HAP-1 (cell line): ENCODE measurements at regions not wholly inside any gene's neighbourhood (a gene's known extent, or its start where the extent isn't known, plus 50 kb on each side); places are given as distances from the start of the nearest gene placed in this dataset.
"Not testable (repeated sequence)": the region's sequence is repeated elsewhere in the genome, so short reads cannot be mapped to it uniquely, and the experiment has no call there.

ENCODE experiments used
- DNase-seq, 2 experiments: peaks; one replicate each; pipeline ENCODE4 v3.0.0-alpha.2; 2016 to 2020; ENCODE audit warnings: low spot score in 2 of 2
- H3K27me3 ChIP-seq: fragments of 250-450 bp; sonication (Bioruptor Pico); 2 replicates; pipeline ENCODE4 v1.5.1; 2020; ENCODE audit warnings: low read depth, mild to moderate bottlenecking, moderate library complexity
- H3K36me3 ChIP-seq: fragments of 250-450 bp; sonication (Bioruptor Pico); replicated peaks from 2 replicates; pipeline ENCODE4 v1.5.1; 2020; ENCODE audit warnings: mild to moderate bottlenecking
- H3K4me1 ChIP-seq: fragments of 250-450 bp; sonication (Bioruptor Pico); 2 replicates; pipeline ENCODE4 v1.5.1; 2020; ENCODE audit warnings: mild to moderate bottlenecking
- H3K4me3 ChIP-seq: fragments of 250-450 bp; sonication (Bioruptor Pico); 2 replicates; pipeline ENCODE4 v1.5.1; 2020; ENCODE audit warnings: mild to moderate bottlenecking, moderate library complexity
- H3K9me3 ChIP-seq: fragments of 250-450 bp; sonication (Bioruptor Pico); 2 replicates; pipeline ENCODE4 v1.5.1; 2020; ENCODE audit warnings: mild to moderate bottlenecking, moderate library complexity
- in situ Hi-C: fragments of 300-500 bp; cut with MboI; formaldehyde crosslinking; loops from 3 replicates; pipeline ENCODE4 v1.14.3; 2020; ENCODE audit warnings: low sequenced_read_pairs, inconsistent platforms, mixed read lengths

DNA sequence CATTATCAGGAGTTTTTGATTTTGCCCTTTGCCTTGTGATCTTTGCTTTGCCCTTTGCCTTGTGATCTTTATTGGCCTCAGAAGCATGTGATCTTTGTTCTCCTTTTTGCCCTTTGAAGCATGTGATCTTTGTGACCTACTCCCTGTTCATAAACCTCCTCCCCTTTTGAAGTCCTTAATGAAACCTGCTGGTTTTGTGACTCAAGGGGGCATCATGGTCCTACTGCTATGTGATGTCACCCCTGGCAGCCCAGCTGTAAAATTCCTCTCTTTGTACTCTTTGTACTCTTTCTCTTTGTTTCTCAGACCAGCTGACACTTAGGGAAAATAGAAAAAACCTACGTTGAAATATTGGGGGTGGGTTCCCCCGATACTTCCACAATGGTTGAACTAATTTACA, 356.1 kb upstream of the NRP1 start:
- in situ Hi-C loops, H3K9me3 ChIP-seq, DNase-seq, H3K27me3 ChIP-seq, H3K4me1 ChIP-seq, H3K4me3 ChIP-seq, H3K36me3 ChIP-seq: not testable (repeated sequence)

DNA sequence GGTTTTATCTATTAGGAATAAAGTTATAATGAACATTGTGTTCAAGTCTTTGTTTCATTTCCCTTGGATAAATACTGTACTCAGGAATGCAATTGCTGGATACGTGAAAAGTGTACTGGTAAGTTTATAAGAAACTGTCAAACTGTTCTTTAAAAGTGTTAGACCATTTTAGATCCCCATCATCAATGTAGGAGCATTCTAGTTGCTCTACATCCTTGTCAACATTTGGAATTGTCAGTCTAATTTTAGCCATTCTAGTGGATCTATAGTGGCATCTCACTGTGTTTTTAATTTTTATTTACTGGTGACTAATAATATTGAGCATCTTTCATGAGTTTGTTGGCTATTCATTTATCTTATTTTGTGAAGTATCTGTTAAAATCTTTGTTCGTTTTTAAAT, 354.0 kb upstream of the NRP1 start:
- Histone ChIP-seq H3K9me3 (peaks cover 2% of the 10 kb centered on the region; the same call in 1 of the 2 replicates), H3K4me1 (peaks cover 3% of the 10 kb centered on the region; the same call in 1 of the 2 replicates), H3K4me3 (no peak overlapping the region), H3K36me3 (no peaks in the 10 kb centered on the region), H3K27me3 (0 out of 2 replicates have a peak, but pooled peaks cover 3% of the 10 kb centered on the region)
- DNase-seq: no peak
- in situ Hi-C loops: no loop called here

DNA sequence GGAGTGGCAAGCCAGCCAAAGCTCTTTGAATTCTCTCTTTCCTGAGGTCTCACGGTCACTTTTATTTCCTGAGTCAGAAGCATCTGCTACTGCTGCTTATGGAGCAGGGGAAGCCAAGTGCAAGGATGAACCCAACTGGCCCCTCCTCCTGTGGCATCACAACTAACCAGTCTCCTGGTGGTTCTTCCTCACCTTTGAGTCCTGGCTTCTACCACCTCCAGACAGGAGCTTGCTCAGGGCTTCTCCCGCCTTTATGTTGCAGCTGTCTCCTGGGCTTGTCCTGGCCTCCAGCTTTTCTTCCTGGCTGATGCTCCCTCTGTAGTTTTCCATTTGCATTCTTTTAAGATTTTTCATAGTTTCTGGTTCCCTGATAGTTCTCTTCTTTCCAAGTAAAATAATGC, 349.7 kb upstream of the NRP1 start:
- 0 out of 2 replicates have a peak, but pooled peaks cover 3% of the 10 kb centered on the region for H3K27me3 ChIP-seq
- DNase-seq: peak in 1 of 2 experiments; percentile 18
- H3K36me3 ChIP-seq: no peaks in the 10 kb centered on the region
- no peak overlapping the region for H3K4me3 ChIP-seq
- in situ Hi-C loops: no loop called here
- peaks cover 2% of the 10 kb centered on the region; the same call in 1 of the 2 replicates for H3K9me3 ChIP-seq
- H3K4me1 ChIP-seq: peaks cover 3% of the 10 kb centered on the region; the same call in 1 of the 2 replicates

DNA sequence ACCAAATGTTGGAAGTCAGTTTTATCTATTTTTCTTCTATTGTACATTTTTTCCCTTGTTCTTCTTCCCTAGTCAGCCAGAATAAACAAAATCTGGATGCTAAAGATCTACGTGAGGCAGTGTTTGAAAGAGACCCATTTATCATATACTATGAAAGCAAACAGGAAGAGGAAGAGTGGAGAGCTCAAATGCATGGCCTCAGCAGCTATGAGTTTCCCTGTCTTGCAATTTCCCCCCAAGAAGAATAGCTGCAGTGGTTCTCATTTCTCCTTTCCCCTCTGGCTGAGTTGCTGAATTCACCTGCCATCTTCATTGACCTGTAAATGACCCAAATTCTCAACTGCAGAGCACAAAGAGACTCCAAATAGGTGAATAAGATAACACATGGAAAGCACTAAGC, 347.1 kb upstream of the NRP1 start:
- no peak for DNase-seq
- Histone ChIP-seq H3K9me3 (no peaks in the 10 kb centered on the region; the same call in 1 of the 2 replicates), H3K4me3 (no peak overlapping the region), H3K4me1 (peaks cover 3% of the 10 kb centered on the region; the same call in 1 of the 2 replicates), H3K27me3 (0 out of 2 replicates have a peak, but pooled peaks cover 3% of the 10 kb centered on the region), H3K36me3 (no peaks in the 10 kb centered on the region)
- in situ Hi-C loops: no loop called here

DNA sequence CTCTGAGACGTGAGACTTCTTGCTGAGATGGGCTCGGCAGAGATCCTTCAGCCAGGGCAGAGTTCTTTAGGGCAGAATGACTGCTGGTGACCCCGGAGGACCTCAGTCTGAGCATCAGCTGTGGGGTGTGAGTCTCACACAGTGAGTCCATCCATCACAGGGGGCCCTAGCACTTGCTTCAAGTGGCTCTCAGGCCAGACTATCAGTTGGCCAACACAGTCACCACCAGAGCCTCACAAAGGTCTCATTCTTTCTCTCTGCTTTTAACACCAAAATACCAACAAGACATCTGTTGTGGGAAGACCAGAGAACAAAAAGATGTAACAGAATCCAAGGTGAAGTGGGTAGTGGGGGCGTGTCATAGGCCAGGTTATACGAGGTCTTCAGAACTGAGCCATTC, 345.6 kb upstream of the NRP1 start:
- no peak for DNase-seq
- Histone ChIP-seq H3K4me1 (peaks cover 3% of the 10 kb centered on the region; the same call in 1 of the 2 replicates), H3K9me3 (no peaks in the 10 kb centered on the region; the same call in 1 of the 2 replicates), H3K27me3 (no peaks in the 10 kb centered on the region), H3K36me3 (no peaks in the 10 kb centered on the region), H3K4me3 (no peak overlapping the region)
- in situ Hi-C loops: no loop called here

DNA sequence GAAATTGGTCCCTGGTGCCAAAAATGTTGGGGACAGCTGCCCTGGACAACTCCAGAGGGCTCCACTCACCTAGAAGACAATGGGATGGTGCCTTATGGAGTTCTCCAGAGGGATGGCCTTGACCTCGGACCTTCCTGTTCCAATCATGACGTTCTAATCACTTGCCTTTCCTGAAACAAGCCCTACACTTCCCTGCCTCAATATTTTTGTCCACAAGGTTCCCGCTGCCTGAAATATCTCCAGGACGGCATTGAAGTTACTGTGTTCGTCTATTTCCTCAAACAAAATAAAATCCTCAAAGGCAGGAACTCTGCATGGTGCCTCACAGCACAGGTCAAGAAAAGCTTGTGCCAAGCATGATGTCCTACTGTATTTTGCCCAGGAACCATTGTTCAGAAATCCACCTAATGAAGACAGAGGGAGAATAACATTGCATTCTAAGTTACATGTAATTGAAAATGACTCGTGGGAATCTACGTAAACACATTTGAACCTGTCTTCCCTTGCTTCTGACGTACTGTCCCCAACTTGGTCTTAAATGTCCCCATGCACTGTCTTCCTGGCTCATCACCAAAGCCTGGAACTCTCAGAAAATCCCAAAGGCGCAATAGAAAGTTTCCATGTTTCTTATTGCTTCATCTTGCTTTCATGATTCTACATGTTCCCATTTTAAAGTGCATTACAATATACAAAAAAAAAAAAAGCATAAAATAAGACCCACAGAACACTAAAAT, 342.3 kb upstream of the NRP1 start:
- no peaks in the 10 kb centered on the region; the same call in 1 of the 2 replicates for H3K9me3 ChIP-seq
- in situ Hi-C loops: no loop called here
- no peak overlapping the region for H3K4me3 ChIP-seq
- no peaks in the 10 kb centered on the region for H3K36me3 ChIP-seq
- no peaks in the 10 kb centered on the region; the same call in 1 of the 2 replicates for H3K4me1 ChIP-seq
- DNase-seq: no peak
- H3K27me3 ChIP-seq: no peaks in the 10 kb centered on the region

DNA sequence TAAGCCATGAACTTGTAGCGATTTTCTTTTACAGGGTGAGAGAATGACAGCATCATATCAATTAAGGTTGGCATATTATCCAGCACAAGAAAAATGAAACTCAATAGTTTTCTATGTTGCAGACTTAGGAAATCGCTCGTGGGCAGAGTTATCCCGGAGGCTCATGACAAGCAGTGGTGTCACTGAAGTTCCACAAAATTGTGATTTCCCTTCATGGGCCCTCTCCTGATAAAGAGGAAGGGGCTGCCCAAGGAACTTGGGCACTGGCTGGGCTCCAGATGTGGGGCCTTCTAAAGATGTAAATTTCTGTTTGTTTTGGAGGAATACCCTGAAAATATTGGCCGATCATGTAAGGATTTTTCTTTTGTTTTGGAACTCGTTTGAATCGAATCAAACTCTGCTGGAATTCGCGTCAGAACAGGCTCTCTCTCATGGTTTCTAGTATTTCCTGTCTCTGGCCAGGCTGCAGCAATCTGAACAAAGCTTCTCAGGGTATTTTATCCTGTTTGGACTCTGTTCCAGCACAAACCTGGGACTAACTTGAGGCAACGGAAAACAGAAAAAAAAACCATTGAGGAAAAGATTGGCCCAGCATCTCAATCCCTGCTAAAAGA, 340.6 kb upstream of the NRP1 start:
- no peaks in the 10 kb centered on the region; the same call in 1 of the 2 replicates for H3K9me3 ChIP-seq
- no peaks in the 10 kb centered on the region for H3K36me3 ChIP-seq
- no peaks in the 10 kb centered on the region for H3K27me3 ChIP-seq
- in situ Hi-C loops: no loop called here
- H3K4me1 ChIP-seq: no peaks in the 10 kb centered on the region; the same call in 1 of the 2 replicates
- no peak for DNase-seq
- no peak overlapping the region for H3K4me3 ChIP-seq

DNA sequence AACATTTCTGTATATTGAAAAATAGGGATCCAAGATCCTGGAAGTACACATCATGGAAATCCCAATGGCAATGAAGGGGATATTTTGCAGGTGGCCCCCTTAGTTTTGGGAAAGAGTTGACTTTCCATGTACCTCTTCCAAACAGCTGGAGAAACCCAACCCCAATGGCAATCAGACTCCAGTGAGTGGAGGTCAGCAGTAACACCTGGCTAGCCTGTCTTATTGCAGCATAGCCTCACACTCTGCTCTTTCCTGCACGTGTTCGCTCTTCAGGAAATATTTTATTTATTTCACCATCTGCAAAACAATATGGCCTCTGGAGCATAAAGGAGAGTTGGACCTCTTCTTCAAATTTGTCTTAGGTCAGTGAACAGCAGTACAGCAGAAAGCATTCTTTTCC, 340.0 kb upstream of the NRP1 start:
- H3K36me3 ChIP-seq: no peaks in the 10 kb centered on the region
- DNase-seq: no peak
- in situ Hi-C loops: no loop called here
- H3K27me3 ChIP-seq: no peaks in the 10 kb centered on the region
- no peaks in the 10 kb centered on the region; the same call in 1 of the 2 replicates for H3K9me3 ChIP-seq
- no peak overlapping the region for H3K4me3 ChIP-seq
- no peaks in the 10 kb centered on the region; the same call in 1 of the 2 replicates for H3K4me1 ChIP-seq

DNA sequence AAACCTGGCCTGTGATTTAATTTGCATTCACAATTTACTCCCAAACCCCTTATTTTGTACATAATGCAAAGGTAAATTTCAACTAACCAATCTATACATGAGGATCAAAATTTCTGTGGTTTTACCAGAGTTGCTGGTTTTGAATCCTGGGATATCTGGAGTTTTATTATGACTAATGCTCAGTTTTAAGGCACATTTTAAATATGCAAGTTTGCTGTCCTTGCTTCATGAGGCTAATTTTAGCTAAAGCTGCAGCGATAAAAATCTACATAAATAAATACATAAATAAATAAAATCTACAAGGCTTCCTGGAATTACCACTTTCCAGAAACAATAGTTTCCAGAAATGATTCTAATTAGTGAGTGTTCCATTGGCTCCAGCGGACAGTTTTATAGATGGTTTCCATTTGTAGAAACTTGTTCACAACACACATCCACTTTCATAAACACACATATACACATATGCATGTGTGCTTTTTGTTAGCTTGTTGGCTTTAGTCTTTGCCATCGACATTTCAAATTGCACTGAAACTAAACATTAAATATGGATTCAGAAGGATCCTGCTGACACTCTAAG, 339.5 kb upstream of the NRP1 start:
- Histone ChIP-seq H3K27me3 (no peaks in the 10 kb centered on the region), H3K4me1 (no peaks in the 10 kb centered on the region; the same call in 1 of the 2 replicates), H3K36me3 (no peaks in the 10 kb centered on the region), H3K9me3 (no peaks in the 10 kb centered on the region; the same call in 1 of the 2 replicates), H3K4me3 (no peak overlapping the region)
- no peak for DNase-seq
- in situ Hi-C loops: no loop called here

DNA sequence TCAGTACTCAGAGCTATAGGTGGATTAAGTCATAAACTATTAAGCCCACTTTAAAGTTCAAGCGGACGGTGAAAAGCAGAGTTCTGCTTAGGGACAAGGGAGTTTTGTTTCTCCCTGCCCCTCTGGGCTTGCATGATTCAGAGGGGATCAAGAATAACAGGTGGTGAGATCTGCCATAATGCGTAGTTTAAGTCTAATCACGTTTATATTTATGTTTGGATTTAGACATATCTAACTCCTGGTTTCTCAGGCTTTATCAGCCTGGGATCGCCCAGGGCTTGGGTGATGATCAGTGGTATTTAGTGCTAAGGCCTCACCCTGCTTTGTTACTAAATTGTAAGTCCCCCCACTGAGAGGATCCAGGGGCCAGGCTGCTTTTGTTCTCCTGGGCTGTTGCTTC, 335.4 kb upstream of the NRP1 start:
- Histone ChIP-seq H3K4me1 (no peaks in the 10 kb centered on the region; the same call in 1 of the 2 replicates), H3K4me3 (no peak overlapping the region), H3K27me3 (no peaks in the 10 kb centered on the region), H3K36me3 (no peaks in the 10 kb centered on the region), H3K9me3 (no peaks in the 10 kb centered on the region)
- DNase-seq: no peak
- in situ Hi-C loops: no loop called here

DNA sequence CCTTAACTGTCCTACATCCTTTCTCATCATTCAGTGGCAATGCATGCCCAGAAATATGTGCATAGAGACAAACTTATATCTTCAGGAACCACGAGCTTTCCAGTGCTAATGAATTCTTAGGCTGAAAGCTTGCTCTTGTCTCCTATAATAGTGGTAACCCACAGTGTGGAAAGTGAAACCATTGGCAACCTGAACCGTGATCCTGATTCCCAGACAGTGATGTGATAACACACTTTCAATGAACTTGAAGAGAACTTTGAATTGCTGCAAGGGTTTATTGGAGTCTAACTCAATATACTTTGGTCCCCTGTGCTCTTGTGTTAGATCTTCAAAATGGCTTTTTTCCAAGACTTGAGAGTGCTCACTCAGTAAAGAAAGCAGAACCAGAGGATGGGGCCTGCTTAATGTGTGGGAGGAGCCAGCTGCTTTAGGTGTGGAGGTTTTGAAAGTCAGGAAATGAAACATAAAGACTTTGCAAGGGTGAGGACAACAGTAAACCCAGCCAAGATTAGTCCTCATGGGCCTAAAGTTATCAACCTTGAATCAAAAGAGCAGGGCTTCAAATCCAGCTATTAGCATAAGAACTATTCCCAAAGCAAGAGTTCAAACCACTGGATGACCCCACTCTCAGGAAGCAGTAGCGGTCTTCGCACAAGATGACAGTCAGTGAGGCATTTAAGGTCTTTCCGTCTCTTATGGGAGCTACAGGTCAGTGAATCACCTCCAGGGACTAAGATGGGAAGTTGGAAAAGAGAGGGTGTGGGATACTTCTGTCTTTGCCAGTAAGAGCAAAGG, 332.4 kb upstream of the NRP1 start:
- DNase-seq: no peak
- no peaks in the 10 kb centered on the region for H3K36me3 ChIP-seq
- H3K4me1 ChIP-seq: no peaks in the 10 kb centered on the region
- H3K4me3 ChIP-seq: no peak overlapping the region
- no peaks in the 10 kb centered on the region for H3K27me3 ChIP-seq
- no peaks in the 10 kb centered on the region; the same call in 1 of the 2 replicates for H3K9me3 ChIP-seq
- in situ Hi-C loops: no loop called here

DNA sequence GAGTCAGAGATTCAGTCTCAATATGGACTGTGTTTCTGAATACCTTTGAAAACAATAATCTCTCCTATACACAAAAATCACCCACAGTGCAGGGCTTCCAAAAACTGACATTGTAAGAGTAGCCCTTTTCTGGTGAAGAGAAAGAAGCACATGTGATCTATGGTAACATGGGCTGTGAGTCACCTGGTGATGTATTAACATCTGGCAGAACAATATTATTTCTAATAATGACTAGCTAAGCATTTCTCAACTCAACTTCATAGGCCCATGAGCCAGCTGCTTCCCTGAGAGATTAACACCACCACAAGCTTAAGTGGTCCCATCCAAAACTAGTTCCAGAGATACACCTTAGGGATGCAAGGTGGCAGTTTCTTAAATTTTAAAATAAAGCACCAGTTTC, 331.0 kb upstream of the NRP1 start:
- no peak overlapping the region for H3K4me3 ChIP-seq
- no peaks in the 10 kb centered on the region; the same call in 1 of the 2 replicates for H3K9me3 ChIP-seq
- in situ Hi-C loops: no loop called here
- H3K36me3 ChIP-seq: no peaks in the 10 kb centered on the region
- H3K4me1 ChIP-seq: no peaks in the 10 kb centered on the region
- DNase-seq: no peak
- H3K27me3 ChIP-seq: no peaks in the 10 kb centered on the region

DNA sequence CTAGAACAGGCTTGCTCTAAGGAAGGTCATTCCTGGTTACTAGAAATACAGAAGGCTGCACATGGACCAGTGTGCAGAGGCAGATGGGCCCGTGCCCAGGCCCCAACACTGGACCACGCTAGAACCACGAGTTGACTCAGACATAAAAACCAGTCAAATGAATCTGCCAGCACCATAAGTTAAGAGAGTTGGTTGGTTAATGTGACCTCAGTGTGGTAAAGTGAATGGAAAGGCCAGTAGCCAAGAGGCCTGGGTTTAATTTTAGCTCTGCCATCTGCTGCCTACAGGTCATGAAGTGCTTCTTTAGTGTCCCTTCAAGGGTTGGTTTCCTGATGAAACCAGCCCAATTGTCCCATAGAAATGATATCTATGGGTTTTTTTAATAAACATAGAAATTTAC, 329.6 kb upstream of the NRP1 start:
- DNase-seq: no peak
- H3K9me3 ChIP-seq: no peaks in the 10 kb centered on the region; the same call in 1 of the 2 replicates
- H3K4me3 ChIP-seq: no peak overlapping the region
- in situ Hi-C loops: no loop called here
- no peaks in the 10 kb centered on the region for H3K36me3 ChIP-seq
- no peaks in the 10 kb centered on the region for H3K27me3 ChIP-seq
- H3K4me1 ChIP-seq: peaks cover 10% of the 10 kb centered on the region
